GM12878 (cell line): ENCODE measurements at regions not wholly inside any gene's neighbourhood (a gene's known extent, or its start where the extent isn't known, plus 50 kb on each side); places are given as distances from the start of the nearest gene placed in this dataset.

Experiments
- CBX5 ChIP-seq: sonication (generic); IDR thresholded peaks from 2 replicates; pipeline ENCODE4 v1.6.1; 2016; ENCODE audit warnings: low read depth, moderate library complexity, mild to moderate bottlenecking, inconsistent platforms
- POLR2A ChIP-seq: IDR thresholded peaks from 2 replicates; pipeline ENCODE4 v1.6.1; 2011; ENCODE audit warnings: low read depth, mild to moderate bottlenecking, low read length
- SIN3A ChIP-seq: IDR thresholded peaks from 2 replicates; pipeline ENCODE4 v1.6.1; 2012; ENCODE audit warnings: low read depth, low read length, improper control_type of control experiment
- SP1 ChIP-seq: IDR thresholded peaks from one replicate; pipeline ENCODE4 v1.6.1; 2011; ENCODE audit warnings: low read depth, low read length
- TAF1 ChIP-seq: IDR thresholded peaks from 2 replicates; pipeline ENCODE4 v1.6.1; 2011; ENCODE audit warnings: mild to moderate bottlenecking, low read depth, low read length, borderline replicate concordance
- ZBTB4 ChIP-seq: fragments of 450-650 bp; formaldehyde crosslinking; IDR thresholded peaks from 2 replicates; pipeline ENCODE4 v1.4.0; 2022; ENCODE audit warnings: mild to moderate bottlenecking, moderate library complexity

- TF ChIP-seq TAF1 (no peak), ZBTB4 (CRISPR knock-in tag) (no peak), SIN3A (no peak), POLR2A (no peak), CBX5 (no peak), SP1 (no peak)
Measured at GRCh38 chr7:10507032-10507431, 466.6 kb upstream of the PHF14 start.
